Kidney epithelial cell (primary cell): ENCODE measurements at regions not wholly inside any gene's neighbourhood (a gene's known extent, or its start where the extent isn't known, plus 50 kb on each side); places are given as distances from the start of the nearest gene placed in this dataset.

Experiments
- DNase-seq: peaks from one replicate; pipeline ENCODE4 v3.0.0-alpha.2; 2010; ENCODE audit warnings: low read depth
- H3K27me3 ChIP-seq: 2 replicates; pipeline ENCODE4 v1.6.0; 2011; ENCODE audit warnings: low read length; ENCODE audit not compliant: control insufficient read depth, insufficient read depth
- H3K36me3 ChIP-seq: 2 replicates; pipeline ENCODE4 v1.5.1; 2011; ENCODE audit warnings: low read length; ENCODE audit not compliant: control insufficient read depth, insufficient read depth
- H3K4me3 ChIP-seq: 2 replicates; pipeline ENCODE4 v1.5.1; 2011; ENCODE audit warnings: low read depth, mild to moderate bottlenecking, control low read depth, low read length
- TF ChIP-seq, protein P1 (sequence below): IDR thresholded peaks from 2 replicates; pipeline ENCODE4 v1.5.1; 2011; ENCODE audit warnings: mild to moderate bottlenecking, moderate library complexity, low read length, control low read depth, inconsistent platforms; ENCODE audit not compliant: insufficient read depth, poor library complexity, severe bottlenecking

DNA sequence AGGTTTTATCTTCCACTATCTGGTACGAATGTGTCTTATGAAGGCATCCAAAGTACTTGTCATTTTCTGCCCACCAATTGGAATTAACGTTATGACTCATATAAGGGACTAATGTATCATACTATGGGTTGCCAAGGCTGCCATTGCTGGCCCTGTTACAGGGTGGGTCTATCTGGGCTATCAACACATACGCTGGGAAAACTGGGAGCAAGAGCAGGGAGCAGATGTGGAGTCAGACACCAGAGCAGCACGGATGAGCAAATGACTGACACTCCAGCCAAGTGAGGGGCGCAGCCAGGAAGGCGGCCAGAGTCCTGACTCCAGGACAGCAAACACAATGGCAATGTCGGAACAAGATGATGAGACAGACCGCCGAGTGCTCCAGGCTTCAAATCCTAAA is 145.9 kb downstream of the COPS8 start:
- DNase-seq = no peak
- TF ChIP-seq, protein P1, sequence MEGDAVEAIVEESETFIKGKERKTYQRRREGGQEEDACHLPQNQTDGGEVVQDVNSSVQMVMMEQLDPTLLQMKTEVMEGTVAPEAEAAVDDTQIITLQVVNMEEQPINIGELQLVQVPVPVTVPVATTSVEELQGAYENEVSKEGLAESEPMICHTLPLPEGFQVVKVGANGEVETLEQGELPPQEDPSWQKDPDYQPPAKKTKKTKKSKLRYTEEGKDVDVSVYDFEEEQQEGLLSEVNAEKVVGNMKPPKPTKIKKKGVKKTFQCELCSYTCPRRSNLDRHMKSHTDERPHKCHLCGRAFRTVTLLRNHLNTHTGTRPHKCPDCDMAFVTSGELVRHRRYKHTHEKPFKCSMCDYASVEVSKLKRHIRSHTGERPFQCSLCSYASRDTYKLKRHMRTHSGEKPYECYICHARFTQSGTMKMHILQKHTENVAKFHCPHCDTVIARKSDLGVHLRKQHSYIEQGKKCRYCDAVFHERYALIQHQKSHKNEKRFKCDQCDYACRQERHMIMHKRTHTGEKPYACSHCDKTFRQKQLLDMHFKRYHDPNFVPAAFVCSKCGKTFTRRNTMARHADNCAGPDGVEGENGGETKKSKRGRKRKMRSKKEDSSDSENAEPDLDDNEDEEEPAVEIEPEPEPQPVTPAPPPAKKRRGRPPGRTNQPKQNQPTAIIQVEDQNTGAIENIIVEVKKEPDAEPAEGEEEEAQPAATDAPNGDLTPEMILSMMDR = no peak
- H3K36me3 ChIP-seq = no peaks in the 10 kb centered on the region
- no peak overlapping the region for H3K4me3 ChIP-seq
- H3K27me3 ChIP-seq = no peaks in the 10 kb centered on the region

DNA sequence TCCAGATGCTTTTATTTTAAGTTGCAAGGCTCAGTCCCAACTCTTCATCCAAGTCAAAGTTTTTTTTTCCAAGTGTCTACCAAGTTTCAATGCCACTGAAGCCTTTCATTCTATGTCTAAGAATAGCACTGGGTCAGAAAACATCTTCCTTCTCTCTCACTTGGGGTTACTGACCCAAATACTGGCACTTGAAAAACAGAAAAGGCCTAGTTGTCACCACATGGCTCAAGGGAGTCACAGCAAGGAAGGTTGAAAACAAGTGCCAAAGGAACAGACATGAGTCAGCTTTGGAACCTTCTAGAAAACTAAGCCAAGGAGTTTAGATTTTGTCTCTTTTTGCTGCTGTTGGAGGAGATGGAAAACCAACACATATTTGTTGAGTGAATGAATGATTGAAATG is 146.5 kb downstream of the COPS8 start:
- TF ChIP-seq, protein P1 = no peak
- H3K27me3 ChIP-seq = no peaks in the 10 kb centered on the region
- no peaks in the 10 kb centered on the region for H3K36me3 ChIP-seq
- no peak overlapping the region for H3K4me3 ChIP-seq
- no peak for DNase-seq

DNA sequence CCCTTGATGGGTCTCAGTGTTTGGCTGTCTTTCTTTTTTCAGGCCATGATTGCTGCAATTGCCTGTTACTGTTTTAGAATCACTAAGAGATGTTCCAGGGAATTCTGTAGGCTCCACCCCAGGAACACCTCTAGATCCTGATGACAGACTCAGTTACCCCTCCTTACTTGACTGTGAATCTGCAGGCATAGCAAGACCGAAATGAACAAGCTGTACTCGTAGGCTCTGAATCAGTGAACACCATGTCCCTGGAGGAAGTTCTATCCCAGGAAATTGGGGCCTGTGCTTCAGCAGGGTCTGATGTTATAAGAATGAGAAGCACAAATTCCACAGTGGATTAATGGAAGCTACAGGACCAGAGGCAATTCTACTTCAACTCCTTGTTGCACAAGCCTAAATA is 148.6 kb downstream of the COPS8 start:
- DNase-seq = no peak
- Histone ChIP-seq H3K4me3 (no peak overlapping the region), H3K36me3 (no peaks in the 10 kb centered on the region), H3K27me3 (no peaks in the 10 kb centered on the region)
- TF ChIP-seq, protein P1 = no peak

DNA sequence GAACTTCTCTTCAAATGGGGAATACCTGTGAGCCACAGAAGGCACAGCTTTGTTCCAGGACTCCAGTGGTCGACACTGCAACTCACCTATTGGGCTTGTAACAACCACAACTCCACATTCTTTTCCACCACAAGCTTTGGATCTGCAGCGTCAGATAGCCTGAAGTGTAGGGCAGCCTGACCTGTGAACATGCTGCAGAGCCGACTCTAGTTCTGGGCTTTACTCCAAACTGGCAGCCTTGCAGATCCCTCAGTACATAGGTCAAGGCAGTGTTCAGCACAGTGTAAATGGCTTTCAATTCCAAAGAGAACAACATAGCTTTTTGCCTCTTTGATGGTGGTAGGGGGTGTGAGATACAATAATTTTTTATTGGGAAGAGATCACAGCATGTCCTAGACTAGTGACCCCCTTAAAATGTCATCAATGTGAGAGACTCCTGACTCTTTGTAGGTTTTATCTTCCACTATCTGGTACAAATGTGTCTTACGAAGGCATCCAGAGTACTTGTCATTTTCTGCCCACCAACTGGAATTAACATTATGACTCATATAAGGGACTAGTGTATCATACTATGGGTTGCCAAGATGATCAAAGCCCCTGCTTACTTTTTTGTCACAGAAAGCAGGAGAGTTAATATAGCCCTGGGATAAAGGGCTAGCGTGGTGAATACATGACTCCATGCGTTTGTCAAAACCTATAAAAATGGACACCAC is 149.8 kb downstream of the COPS8 start:
- Histone ChIP-seq H3K27me3 (no peaks in the 10 kb centered on the region), H3K36me3 (no peaks in the 10 kb centered on the region), H3K4me3 (no peak overlapping the region)
- TF ChIP-seq, protein P1 = no peak
- DNase-seq = no peak

DNA sequence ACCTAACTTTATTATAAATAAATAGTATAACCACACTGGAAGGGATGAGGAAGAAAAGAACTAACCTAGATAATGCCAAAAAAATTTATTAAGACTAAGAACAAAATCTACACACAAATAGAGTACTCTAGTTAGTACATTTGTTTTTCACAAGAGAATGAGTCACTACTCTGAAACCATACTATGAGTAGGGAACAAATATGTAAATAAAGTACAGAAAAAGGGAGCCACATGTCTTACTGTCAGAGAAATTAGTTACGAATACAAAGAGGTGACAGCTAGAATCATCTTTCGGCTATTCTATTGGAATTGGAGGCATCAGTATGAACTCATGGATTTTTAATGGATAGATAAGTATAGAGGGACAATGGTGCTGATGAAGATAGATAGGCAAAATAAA is 150.5 kb downstream of the COPS8 start:
- Histone ChIP-seq H3K36me3 (no peaks in the 10 kb centered on the region), H3K4me3 (no peak overlapping the region), H3K27me3 (no peaks in the 10 kb centered on the region)
- no peak for DNase-seq
- TF ChIP-seq, protein P1 = no peak

DNA sequence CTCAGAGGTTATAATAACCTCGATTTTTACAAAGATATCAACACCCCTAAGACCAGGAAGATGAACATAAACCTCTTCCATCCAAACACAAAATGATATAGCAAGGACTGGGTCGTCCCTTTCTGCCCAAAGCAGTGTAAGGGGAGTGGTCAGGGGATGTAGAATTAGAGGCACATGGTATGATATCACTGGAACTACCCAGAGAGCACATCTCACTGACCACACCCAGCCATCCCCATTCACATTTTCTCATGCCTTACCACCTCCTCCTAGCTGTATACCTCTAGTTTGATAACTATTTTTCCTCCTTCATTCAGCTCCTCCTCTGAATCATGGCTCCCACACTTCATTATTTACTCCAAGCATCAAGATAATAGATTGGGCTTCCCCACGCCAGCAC is 152.6 kb downstream of the COPS8 start:
- TF ChIP-seq, protein P1 = no peak
- Histone ChIP-seq H3K36me3 (no peaks in the 10 kb centered on the region), H3K27me3 (no peaks in the 10 kb centered on the region), H3K4me3 (no peak overlapping the region)
- DNase-seq = no peak
